Mucosa of descending colon (tissue), 3 donors: ENCODE measurements at regions not wholly inside any gene's neighbourhood (a gene's known extent, or its start where the extent isn't known, plus 50 kb on each side); places are given as distances from the start of the nearest gene placed in this dataset.

ENCODE experiments used
- ATAC-seq: fragments of 200-7000 bp; cut with Tn5 transposase; one replicate; pipeline ENCODE4 v1.9.1; 2020; ENCODE audit warnings: mild to moderate bottlenecking, moderate library complexity
- DNase-seq, 3 donors: peaks; one replicate each; pipeline ENCODE4 v3.0.0-alpha.2; 2020
- H3K36me3 ChIP-seq: fragments of 200-600 bp; one replicate; pipeline ENCODE4 v1.8.0; 2021; ENCODE audit warnings: low read depth, mild to moderate bottlenecking
- H3K4me1 ChIP-seq: fragments of 200-600 bp; one replicate; pipeline ENCODE4 v1.8.0; 2021; ENCODE audit warnings: low read depth, mild to moderate bottlenecking
- H3K4me3 ChIP-seq: fragments of 200-600 bp; one replicate; pipeline ENCODE4 v1.8.0; 2021; ENCODE audit warnings: mild to moderate bottlenecking
- H3K9me3 ChIP-seq: fragments of 200-600 bp; one replicate; pipeline ENCODE4 v1.8.0; 2021; ENCODE audit warnings: mild to moderate bottlenecking
- CTCF ChIP-seq: fragments of 200-600 bp; IDR thresholded peaks from one replicate; pipeline ENCODE4 v1.8.0; 2022; ENCODE audit warnings: antibody characterized with exemption, mild to moderate bottlenecking
- intact Hi-C, 2 donors: fragments of 100-400 bp; cut with DNase I in 1 of 2; cut with micrococcal nuclease in 1 of 2; formaldehyde crosslinking; loops; one replicate each; pipeline versions ENCODE4 v1.11.0 to v1.11.1; 2022; cut with DNase I, micrococcal nuclease
- donor health status: DM: no; HTN: no; CAD: no; lungs with moderate emphysema.
- donor health status: DM: no; HTN: no; CAD: no.
- donor health status: DM: no; HTN: yes; CAD: no.

- Histone ChIP-seq H3K36me3 (no peaks in the 10 kb centered on the region), H3K4me3 (no peak overlapping the region), H3K4me1 (no peaks in the 10 kb centered on the region), H3K9me3 (no peaks in the 10 kb centered on the region)
- intact Hi-C loops = no loop called here
- no peak for TF ChIP-seq CTCF
- no peak for ATAC-seq
- no peak for DNase-seq
These were observed 164.3 kb upstream of the MAMLD1 start for GRCh38 chrX:150198776-150199175.

GRCh38 chrX:150199181-150199580, 163.9 kb upstream of the MAMLD1 start:
- ATAC-seq (no peak), DNase-seq (no peak)
- intact Hi-C loops = no loop called here
- Histone ChIP-seq H3K4me3 (no peak overlapping the region), H3K36me3 (no peaks in the 10 kb centered on the region), H3K4me1 (no peaks in the 10 kb centered on the region), H3K9me3 (no peaks in the 10 kb centered on the region)
- no peak for TF ChIP-seq CTCF

- DNase-seq = no peak
- Histone ChIP-seq H3K9me3 (no peaks in the 10 kb centered on the region), H3K36me3 (no peaks in the 10 kb centered on the region), H3K4me1 (no peaks in the 10 kb centered on the region), H3K4me3 (no peak overlapping the region)
- intact Hi-C loops = no loop called here
- TF ChIP-seq CTCF = no peak
- no peak for ATAC-seq
These were observed 163.3 kb upstream of the MAMLD1 start for GRCh38 chrX:150199803-150200202.

GRCh38 chrX:150200361-150200760, 162.8 kb upstream of the MAMLD1 start:
- ATAC-seq (no peak), DNase-seq (no peak)
- Histone ChIP-seq H3K9me3 (no peaks in the 10 kb centered on the region), H3K4me3 (no peak overlapping the region), H3K36me3 (no peaks in the 10 kb centered on the region), H3K4me1 (no peaks in the 10 kb centered on the region)
- intact Hi-C loops = no loop called here
- TF ChIP-seq CTCF = no peak

- Histone ChIP-seq H3K4me1 (no peaks in the 10 kb centered on the region), H3K4me3 (no peak overlapping the region), H3K9me3 (no peaks in the 10 kb centered on the region), H3K36me3 (no peaks in the 10 kb centered on the region)
- TF ChIP-seq CTCF = no peak
- ATAC-seq (peak; percentile 57), DNase-seq (peak in 1 of 3 donors; percentile 12)
- intact Hi-C loops = no loop called here
These were observed 162.3 kb upstream of the MAMLD1 start for GRCh38 chrX:150200820-150201287.

- no peaks in the 10 kb centered on the region for H3K36me3 ChIP-seq
- no peak for TF ChIP-seq CTCF
- no peak for ATAC-seq
- intact Hi-C loops = no loop called here
- no peaks in the 10 kb centered on the region for H3K4me1 ChIP-seq
- no peak for DNase-seq
- H3K4me3 ChIP-seq = no peak overlapping the region
- no peaks in the 10 kb centered on the region for H3K9me3 ChIP-seq
These were observed 161.7 kb upstream of the MAMLD1 start for GRCh38 chrX:150201391-150201790.
